WTC11 (cell line): ENCODE measurements at regions not wholly inside any gene's neighbourhood (a gene's known extent, or its start where the extent isn't known, plus 50 kb on each side); places are given as distances from the start of the nearest gene placed in this dataset.

Experiments used
- ATAC-seq: fragments of 200-7000 bp; cut with Tn5 transposase; 2 replicates; pipeline ENCODE4 v1.10.0; 2021; ENCODE audit warnings: mild to moderate bottlenecking, moderate library complexity
- CTCF ChIA-PET: fragments of 300-600 bp; sonication (Branson Sonifier 250); formaldehyde crosslinking; loops from one replicate; lab custom pipeline; 2021; ENCODE audit warnings: antibody characterized with exemption; lab: Charles Lee
- POLR2A ChIA-PET: fragments of 350-600 bp; sonication (Branson Sonifier 250); formaldehyde crosslinking; loops from one replicate; lab custom pipeline; 2021; ENCODE audit warnings: antibody characterized with exemption; lab: Charles Lee
- DNase-seq: peaks from one replicate; pipeline ENCODE4 v3.0.0; 2021; ENCODE audit warnings: low spot score
- H3K27ac Mint-ChIP-seq: 2 replicates; pipeline ENCODE4 v1.8.0; 2021; ENCODE audit warnings: mixed read lengths
- H3K27me3 Mint-ChIP-seq: 2 replicates; pipeline ENCODE4 v1.8.0; 2021; ENCODE audit warnings: low read depth, mild to moderate bottlenecking, moderate library complexity, mixed read lengths
- H3K36me3 Mint-ChIP-seq: 2 replicates; pipeline ENCODE4 v1.8.0; 2021; ENCODE audit warnings: mixed read lengths
- H3K4me1 Mint-ChIP-seq: 2 replicates; pipeline ENCODE4 v1.8.0; 2022; ENCODE audit warnings: mixed read lengths
- H3K4me3 Mint-ChIP-seq: 2 replicates; pipeline ENCODE4 v1.8.0; 2021; ENCODE audit warnings: mild to moderate bottlenecking, moderate library complexity, mixed read lengths
- H3K9me3 Mint-ChIP-seq: 2 replicates; pipeline ENCODE4 v1.8.0; 2021; ENCODE audit warnings: mixed read lengths
- ETV6 ChIP-seq: sonication (generic); formaldehyde crosslinking; IDR thresholded peaks from 2 replicates; pipeline ENCODE4 v1.8.1; 2022; ENCODE audit warnings: mild to moderate bottlenecking, missing genetic modification reagents
- FOXJ3 ChIP-seq: sonication (generic); formaldehyde crosslinking; IDR thresholded peaks from 2 replicates; pipeline ENCODE4 v1.9.0; 2021; ENCODE audit warnings: missing genetic modification reagents, mild to moderate bottlenecking, borderline replicate concordance
- FOXK1 ChIP-seq: sonication (generic); formaldehyde crosslinking; IDR thresholded peaks from 2 replicates; pipeline ENCODE4 v1.8.0; 2022; ENCODE audit warnings: mild to moderate bottlenecking, moderate library complexity, missing genetic modification reagents
- MXD4 ChIP-seq: fragments of 250-450 bp; sonication (Bioruptor Pico); IDR thresholded peaks from 2 replicates; pipeline ENCODE4 v1.8.0; 2021; ENCODE audit warnings: mild to moderate bottlenecking, moderate library complexity, borderline replicate concordance
- NFATC4 ChIP-seq: fragments of 250-450 bp; sonication (Bioruptor Pico); IDR thresholded peaks from 2 replicates; pipeline ENCODE4 v1.9.0; 2021; ENCODE audit warnings: mild to moderate bottlenecking
- NR1H2 ChIP-seq: sonication (generic); formaldehyde crosslinking; IDR thresholded peaks from 2 replicates; pipeline ENCODE4 v1.9.0; 2021; ENCODE audit warnings: mild to moderate bottlenecking, moderate library complexity, missing genetic modification reagents
- NR2C2 ChIP-seq: sonication (generic); formaldehyde crosslinking; IDR thresholded peaks from 2 replicates; pipeline ENCODE4 v1.8.0; 2022; ENCODE audit warnings: mild to moderate bottlenecking, missing genetic modification reagents
- ZNF138 ChIP-seq: sonication (generic); formaldehyde crosslinking; conservative IDR thresholded peaks from 2 replicates; pipeline ENCODE4 v1.8.1; 2022; ENCODE audit warnings: mild to moderate bottlenecking, moderate library complexity, missing genetic modification reagents
- TF ChIP-seq, protein P1 (sequence below): sonication (generic); formaldehyde crosslinking; conservative IDR thresholded peaks from 2 replicates; pipeline ENCODE4 v1.8.1; 2023; ENCODE audit warnings: mild to moderate bottlenecking, low read depth, missing genetic modification reagents, moderate library complexity
- TF ChIP-seq, protein P2 (sequence below): fragments of 200-600 bp; IDR thresholded peaks from 2 replicates; pipeline ENCODE4 v1.8.0; 2022; ENCODE audit warnings: antibody characterized with exemption
- TF ChIP-seq, protein P3 (sequence below): sonication (generic); formaldehyde crosslinking; IDR thresholded peaks from 2 replicates; pipeline ENCODE4 v1.8.0; 2022; ENCODE audit warnings: missing genetic modification reagents
- TF ChIP-seq, protein P4 (sequence below): sonication (generic); formaldehyde crosslinking; IDR thresholded peaks from 2 replicates; pipeline ENCODE4 v1.8.0; 2023; ENCODE audit warnings: missing genetic modification reagents, mild to moderate bottlenecking, borderline replicate concordance

GRCh38 chr5:135680713-135681112 lies 101.9 kb upstream of the CXCL14 start (continued):
- TF ChIP-seq NFATC4 (CRISPR knock-in tag) (no peak), ZNF138 (no peak)

GRCh38 chr5:135678640-135679268 lies 100.0 kb upstream of the CXCL14 start:
- ATAC-seq (no peak), DNase-seq (no peak)
- Mint-ChIP-seq H3K27me3 (peaks cover 3% of the 10 kb centered on the region; the same call in 1 of the 2 replicates), H3K4me3 (no peak overlapping the region), H3K9me3 (peaks cover 36% of the 10 kb centered on the region), H3K27ac (no peak overlapping the region), H3K36me3 (peaks cover 7% of the 10 kb centered on the region), H3K4me1 (no peaks in the 10 kb centered on the region)
- ChIA-PET POLR2A (no interaction called here), CTCF (interaction anchor here (0.8 to 1.2 kb wide), 2 partner anchors 16 to 222 kb away, joined by 3 to 6 read pairs; no protein-coding TSS in a partner anchor)
- no peak for TF ChIP-seq NR2C2 (CRISPR knock-in tag)
- TF ChIP-seq FOXK1 (CRISPR knock-in tag) = no peak
- no peak for TF ChIP-seq MXD4
- TF ChIP-seq, protein P1, sequence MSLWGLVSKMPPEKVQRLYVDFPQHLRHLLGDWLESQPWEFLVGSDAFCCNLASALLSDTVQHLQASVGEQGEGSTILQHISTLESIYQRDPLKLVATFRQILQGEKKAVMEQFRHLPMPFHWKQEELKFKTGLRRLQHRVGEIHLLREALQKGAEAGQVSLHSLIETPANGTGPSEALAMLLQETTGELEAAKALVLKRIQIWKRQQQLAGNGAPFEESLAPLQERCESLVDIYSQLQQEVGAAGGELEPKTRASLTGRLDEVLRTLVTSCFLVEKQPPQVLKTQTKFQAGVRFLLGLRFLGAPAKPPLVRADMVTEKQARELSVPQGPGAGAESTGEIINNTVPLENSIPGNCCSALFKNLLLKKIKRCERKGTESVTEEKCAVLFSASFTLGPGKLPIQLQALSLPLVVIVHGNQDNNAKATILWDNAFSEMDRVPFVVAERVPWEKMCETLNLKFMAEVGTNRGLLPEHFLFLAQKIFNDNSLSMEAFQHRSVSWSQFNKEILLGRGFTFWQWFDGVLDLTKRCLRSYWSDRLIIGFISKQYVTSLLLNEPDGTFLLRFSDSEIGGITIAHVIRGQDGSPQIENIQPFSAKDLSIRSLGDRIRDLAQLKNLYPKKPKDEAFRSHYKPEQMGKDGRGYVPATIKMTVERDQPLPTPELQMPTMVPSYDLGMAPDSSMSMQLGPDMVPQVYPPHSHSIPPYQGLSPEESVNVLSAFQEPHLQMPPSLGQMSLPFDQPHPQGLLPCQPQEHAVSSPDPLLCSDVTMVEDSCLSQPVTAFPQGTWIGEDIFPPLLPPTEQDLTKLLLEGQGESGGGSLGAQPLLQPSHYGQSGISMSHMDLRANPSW (CRISPR knock-in tag) = no peak
- no peak for TF ChIP-seq ETV6 (CRISPR knock-in tag)
- TF ChIP-seq, protein P2, sequence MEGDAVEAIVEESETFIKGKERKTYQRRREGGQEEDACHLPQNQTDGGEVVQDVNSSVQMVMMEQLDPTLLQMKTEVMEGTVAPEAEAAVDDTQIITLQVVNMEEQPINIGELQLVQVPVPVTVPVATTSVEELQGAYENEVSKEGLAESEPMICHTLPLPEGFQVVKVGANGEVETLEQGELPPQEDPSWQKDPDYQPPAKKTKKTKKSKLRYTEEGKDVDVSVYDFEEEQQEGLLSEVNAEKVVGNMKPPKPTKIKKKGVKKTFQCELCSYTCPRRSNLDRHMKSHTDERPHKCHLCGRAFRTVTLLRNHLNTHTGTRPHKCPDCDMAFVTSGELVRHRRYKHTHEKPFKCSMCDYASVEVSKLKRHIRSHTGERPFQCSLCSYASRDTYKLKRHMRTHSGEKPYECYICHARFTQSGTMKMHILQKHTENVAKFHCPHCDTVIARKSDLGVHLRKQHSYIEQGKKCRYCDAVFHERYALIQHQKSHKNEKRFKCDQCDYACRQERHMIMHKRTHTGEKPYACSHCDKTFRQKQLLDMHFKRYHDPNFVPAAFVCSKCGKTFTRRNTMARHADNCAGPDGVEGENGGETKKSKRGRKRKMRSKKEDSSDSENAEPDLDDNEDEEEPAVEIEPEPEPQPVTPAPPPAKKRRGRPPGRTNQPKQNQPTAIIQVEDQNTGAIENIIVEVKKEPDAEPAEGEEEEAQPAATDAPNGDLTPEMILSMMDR = no peak
- TF ChIP-seq, protein P3, sequence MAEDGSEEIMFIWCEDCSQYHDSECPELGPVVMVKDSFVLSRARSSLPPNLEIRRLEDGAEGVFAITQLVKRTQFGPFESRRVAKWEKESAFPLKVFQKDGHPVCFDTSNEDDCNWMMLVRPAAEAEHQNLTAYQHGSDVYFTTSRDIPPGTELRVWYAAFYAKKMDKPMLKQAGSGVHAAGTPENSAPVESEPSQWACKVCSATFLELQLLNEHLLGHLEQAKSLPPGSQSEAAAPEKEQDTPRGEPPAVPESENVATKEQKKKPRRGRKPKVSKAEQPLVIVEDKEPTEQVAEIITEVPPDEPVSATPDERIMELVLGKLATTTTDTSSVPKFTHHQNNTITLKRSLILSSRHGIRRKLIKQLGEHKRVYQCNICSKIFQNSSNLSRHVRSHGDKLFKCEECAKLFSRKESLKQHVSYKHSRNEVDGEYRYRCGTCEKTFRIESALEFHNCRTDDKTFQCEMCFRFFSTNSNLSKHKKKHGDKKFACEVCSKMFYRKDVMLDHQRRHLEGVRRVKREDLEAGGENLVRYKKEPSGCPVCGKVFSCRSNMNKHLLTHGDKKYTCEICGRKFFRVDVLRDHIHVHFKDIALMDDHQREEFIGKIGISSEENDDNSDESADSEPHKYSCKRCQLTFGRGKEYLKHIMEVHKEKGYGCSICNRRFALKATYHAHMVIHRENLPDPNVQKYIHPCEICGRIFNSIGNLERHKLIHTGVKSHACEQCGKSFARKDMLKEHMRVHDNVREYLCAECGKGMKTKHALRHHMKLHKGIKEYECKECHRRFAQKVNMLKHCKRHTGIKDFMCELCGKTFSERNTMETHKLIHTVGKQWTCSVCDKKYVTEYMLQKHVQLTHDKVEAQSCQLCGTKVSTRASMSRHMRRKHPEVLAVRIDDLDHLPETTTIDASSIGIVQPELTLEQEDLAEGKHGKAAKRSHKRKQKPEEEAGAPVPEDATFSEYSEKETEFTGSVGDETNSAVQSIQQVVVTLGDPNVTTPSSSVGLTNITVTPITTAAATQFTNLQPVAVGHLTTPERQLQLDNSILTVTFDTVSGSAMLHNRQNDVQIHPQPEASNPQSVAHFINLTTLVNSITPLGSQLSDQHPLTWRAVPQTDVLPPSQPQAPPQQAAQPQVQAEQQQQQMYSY (CRISPR knock-in tag) = no peak
- TF ChIP-seq FOXJ3 (CRISPR knock-in tag) = no peak
- no peak for TF ChIP-seq NR1H2 (CRISPR knock-in tag)
- TF ChIP-seq, protein P4, sequence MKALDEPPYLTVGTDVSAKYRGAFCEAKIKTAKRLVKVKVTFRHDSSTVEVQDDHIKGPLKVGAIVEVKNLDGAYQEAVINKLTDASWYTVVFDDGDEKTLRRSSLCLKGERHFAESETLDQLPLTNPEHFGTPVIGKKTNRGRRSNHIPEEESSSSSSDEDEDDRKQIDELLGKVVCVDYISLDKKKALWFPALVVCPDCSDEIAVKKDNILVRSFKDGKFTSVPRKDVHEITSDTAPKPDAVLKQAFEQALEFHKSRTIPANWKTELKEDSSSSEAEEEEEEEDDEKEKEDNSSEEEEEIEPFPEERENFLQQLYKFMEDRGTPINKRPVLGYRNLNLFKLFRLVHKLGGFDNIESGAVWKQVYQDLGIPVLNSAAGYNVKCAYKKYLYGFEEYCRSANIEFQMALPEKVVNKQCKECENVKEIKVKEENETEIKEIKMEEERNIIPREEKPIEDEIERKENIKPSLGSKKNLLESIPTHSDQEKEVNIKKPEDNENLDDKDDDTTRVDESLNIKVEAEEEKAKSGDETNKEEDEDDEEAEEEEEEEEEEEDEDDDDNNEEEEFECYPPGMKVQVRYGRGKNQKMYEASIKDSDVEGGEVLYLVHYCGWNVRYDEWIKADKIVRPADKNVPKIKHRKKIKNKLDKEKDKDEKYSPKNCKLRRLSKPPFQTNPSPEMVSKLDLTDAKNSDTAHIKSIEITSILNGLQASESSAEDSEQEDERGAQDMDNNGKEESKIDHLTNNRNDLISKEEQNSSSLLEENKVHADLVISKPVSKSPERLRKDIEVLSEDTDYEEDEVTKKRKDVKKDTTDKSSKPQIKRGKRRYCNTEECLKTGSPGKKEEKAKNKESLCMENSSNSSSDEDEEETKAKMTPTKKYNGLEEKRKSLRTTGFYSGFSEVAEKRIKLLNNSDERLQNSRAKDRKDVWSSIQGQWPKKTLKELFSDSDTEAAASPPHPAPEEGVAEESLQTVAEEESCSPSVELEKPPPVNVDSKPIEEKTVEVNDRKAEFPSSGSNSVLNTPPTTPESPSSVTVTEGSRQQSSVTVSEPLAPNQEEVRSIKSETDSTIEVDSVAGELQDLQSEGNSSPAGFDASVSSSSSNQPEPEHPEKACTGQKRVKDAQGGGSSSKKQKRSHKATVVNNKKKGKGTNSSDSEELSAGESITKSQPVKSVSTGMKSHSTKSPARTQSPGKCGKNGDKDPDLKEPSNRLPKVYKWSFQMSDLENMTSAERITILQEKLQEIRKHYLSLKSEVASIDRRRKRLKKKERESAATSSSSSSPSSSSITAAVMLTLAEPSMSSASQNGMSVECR = no peak
